Neuron (in vitro differentiated cells): ENCODE measurements at regions not wholly inside any gene's neighbourhood (a gene's known extent, or its start where the extent isn't known, plus 50 kb on each side); places are given as distances from the start of the nearest gene placed in this dataset.

Source experiments
- H2AFZ ChIP-seq: one replicate; pipeline ENCODE4 v1.6.1; 2013; ENCODE audit warnings: low read depth, mild to moderate bottlenecking, inconsistent platforms, low read length, moderate library complexity
- H3K27me3 ChIP-seq: one replicate; pipeline ENCODE4 v1.6.1; 2013; ENCODE audit warnings: low read length; ENCODE audit not compliant: insufficient read depth
- H3K36me3 ChIP-seq: one replicate; pipeline ENCODE4 v1.6.1; 2013; ENCODE audit warnings: low read length; ENCODE audit not compliant: insufficient read depth
- H3K4me1 ChIP-seq: one replicate; pipeline ENCODE4 v1.6.1; 2013; ENCODE audit warnings: low read length; ENCODE audit not compliant: insufficient read depth
- H3K4me3 ChIP-seq: 2 replicates; pipeline ENCODE4 v1.5.1; 2013; ENCODE audit warnings: mild to moderate bottlenecking, low read length, moderate library complexity
- H3K9me3 ChIP-seq: one replicate; pipeline ENCODE4 v1.6.1; 2013; ENCODE audit warnings: low read length

DNA sequence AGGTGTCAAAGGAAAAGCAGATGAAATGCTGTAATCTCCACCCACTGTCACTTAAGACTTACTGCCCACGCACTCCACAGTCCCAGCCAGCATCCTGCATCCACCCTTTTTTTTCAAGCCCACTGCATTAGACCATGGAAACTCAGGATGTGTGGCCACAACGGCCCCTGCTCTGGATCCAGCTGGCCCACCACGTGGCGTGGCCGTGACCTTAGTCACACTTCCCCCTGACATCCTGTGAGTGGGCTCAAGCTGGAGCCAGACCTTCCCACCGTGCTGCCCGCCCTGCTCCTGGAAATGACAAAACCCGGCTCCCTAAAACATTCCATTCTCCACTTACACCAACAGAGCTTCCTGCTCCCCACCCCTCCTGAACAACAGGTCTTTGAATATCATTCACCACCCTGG is 588.3 kb upstream of the DIPK2B start:
- Histone ChIP-seq H3K4me3 (no peak overlapping the region), H3K4me1 (peaks cover 2% of the 10 kb centered on the region), H3K36me3 (peaks cover 13% of the 10 kb centered on the region), H2AFZ (no peak overlapping the region), H3K9me3 (peaks cover 2% of the 10 kb centered on the region), H3K27me3 (no peaks in the 10 kb centered on the region)

DNA sequence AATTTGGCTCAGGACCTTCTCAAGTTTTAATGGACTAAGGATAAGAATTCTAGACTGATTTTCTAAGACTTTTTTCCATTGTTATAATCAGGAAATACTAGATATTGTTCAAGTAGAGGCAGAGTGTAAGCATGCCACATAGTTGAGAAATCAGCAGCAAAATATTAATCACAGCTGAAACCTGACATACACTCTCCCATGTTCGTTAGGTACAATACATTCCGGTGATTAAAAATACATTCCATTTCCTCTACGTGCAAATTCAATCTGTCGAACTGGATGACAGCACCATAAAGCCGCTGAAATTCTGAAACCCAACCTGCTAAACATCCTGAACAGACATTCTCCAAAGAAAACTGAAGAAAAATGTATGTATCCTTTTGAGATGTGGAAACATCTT is 587.6 kb upstream of the DIPK2B start:
- Histone ChIP-seq H3K4me3 (no peak overlapping the region), H2AFZ (no peak overlapping the region), H3K4me1 (peaks cover 2% of the 10 kb centered on the region), H3K27me3 (no peaks in the 10 kb centered on the region), H3K9me3 (peaks cover 2% of the 10 kb centered on the region), H3K36me3 (peaks cover 13% of the 10 kb centered on the region)

DNA sequence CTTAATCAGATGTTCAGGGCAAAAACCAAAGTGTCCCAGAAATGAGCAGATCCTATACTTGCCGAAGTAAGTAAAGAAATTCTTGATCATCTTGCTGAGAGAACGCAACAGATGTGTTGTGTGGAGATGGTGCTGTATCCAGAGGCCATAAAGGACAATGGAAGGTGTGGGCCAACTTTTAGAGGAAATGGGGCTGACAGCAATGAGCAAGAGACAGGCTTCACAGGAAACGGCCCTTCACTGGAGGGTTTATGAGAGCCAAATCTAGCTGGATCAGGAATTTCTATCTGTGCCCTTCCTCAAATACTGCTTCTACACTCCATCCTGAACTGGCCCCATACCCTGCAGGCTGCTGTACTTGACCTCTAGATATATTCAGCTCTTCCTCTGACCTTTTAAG is 583.9 kb upstream of the DIPK2B start:
- H3K9me3 ChIP-seq = no peaks in the 10 kb centered on the region
- peaks cover 4% of the 10 kb centered on the region for H3K4me1 ChIP-seq
- no peaks in the 10 kb centered on the region for H3K27me3 ChIP-seq
- H3K4me3 ChIP-seq = no peak overlapping the region
- peaks cover 11% of the 10 kb centered on the region for H3K36me3 ChIP-seq
- no peak overlapping the region for H2AFZ ChIP-seq

DNA sequence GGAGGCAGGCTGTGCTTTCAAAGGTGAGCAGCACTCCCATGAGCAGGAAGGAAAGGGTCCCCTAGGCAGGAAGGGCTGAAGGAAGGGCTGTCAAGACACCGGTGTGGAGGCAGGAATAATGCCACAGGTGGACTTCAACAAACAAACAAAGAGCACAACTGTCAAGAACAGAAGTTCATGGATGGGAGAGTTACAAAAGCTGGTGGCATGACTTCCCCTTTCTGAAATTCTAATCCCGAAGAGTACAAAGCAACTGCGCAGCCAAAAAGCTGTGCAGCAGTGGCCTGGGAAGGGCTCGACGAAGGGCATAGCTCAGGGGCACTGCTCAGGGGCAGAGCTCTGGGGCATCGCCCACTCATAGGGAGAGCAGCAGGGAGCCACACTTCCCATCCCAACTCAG is 582.3 kb upstream of the DIPK2B start:
- no peaks in the 10 kb centered on the region for H3K9me3 ChIP-seq
- peaks cover 2% of the 10 kb centered on the region for H3K4me1 ChIP-seq
- H2AFZ ChIP-seq = no peak overlapping the region
- H3K4me3 ChIP-seq = no peak overlapping the region
- H3K27me3 ChIP-seq = no peaks in the 10 kb centered on the region
- peaks cover 7% of the 10 kb centered on the region for H3K36me3 ChIP-seq

DNA sequence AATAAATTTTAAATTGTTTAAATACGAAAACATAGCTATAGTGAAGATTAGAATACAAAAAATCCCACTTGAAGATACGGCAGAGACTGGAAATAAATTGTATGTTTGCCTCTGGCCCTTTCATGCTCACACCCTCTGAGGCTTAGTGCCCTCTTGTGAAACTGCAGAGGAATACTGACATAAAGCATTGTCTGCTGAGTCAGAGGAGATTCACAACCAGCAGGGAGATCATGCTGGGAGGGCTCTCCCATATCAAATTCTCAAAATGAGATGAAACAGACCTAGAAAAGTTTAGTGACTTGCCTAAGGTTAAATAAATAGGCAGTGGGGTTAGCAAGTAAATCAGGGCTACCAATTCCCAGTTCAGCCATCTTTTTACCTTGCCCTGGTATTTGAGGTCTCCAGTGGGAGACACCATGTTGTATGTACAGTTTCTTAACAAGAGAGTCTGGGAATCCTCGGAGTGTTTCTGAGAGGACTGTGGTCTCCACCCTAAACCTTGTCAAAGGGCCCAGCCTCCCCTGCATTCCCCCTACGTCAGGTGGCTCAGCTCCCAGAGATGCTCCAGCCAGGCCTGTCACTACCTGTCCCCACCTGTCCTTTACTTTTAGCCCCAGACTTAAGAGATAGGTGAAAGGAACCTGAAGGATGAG is 581.4 kb upstream of the DIPK2B start:
- Histone ChIP-seq H3K27me3 (no peaks in the 10 kb centered on the region), H3K4me3 (no peak overlapping the region)

DNA sequence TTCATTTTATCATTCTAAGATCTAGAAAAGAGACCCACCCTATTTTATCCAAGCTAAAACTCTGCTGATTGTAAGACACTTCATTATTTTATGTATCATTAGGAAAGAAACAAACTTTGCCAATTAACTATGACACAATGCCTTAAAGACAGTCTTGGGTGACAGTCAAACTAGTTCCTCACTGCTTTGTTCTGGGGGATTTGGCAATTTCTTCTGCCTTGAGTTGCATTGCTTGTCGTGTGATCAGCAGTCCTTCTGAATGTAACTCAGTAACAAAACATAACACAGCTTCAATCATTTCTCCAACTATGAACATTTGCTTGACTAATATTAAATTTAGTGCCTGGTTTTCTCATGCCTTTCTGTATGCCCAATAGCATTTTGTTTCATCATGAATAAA is 577.9 kb upstream of the DIPK2B start:
- Histone ChIP-seq H3K4me3 (no peak overlapping the region), H3K36me3 (no peaks in the 10 kb centered on the region)

More for the DNA sequence above, 581.4 kb upstream of the DIPK2B start:
- no peak overlapping the region for H2AFZ ChIP-seq
- H3K4me1 ChIP-seq = peaks cover 2% of the 10 kb centered on the region
- peaks cover 7% of the 10 kb centered on the region for H3K36me3 ChIP-seq
- H3K9me3 ChIP-seq = no peaks in the 10 kb centered on the region

DNA sequence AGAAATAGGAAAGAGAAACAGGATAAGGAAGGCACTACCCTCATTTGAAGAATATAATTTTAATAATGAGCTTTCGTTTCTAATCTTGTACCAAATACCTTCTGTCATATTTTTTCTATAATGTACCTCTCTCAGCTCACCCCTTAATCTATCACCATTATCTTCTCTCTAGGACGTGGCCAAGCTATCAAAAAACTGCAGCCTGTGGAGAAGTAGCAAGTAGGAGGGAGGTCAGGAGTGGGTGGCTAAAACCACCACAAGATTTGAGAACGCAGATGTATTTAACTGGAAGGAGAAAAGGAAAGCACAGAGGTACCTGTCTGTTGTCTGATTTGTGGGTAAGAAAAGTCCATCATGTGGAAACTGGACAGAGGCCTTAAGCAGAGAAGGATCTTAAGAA is 576.7 kb upstream of the DIPK2B start:
- no peaks in the 10 kb centered on the region for H3K27me3 ChIP-seq
- H3K36me3 ChIP-seq = no peaks in the 10 kb centered on the region
- H3K9me3 ChIP-seq = no peaks in the 10 kb centered on the region
- no peak overlapping the region for H3K4me3 ChIP-seq
- no peak overlapping the region for H2AFZ ChIP-seq
- peaks cover 2% of the 10 kb centered on the region for H3K4me1 ChIP-seq

More for the DNA sequence above, 577.9 kb upstream of the DIPK2B start:
- peaks cover 2% of the 10 kb centered on the region for H3K4me1 ChIP-seq
- no peaks in the 10 kb centered on the region for H3K27me3 ChIP-seq
- no peak overlapping the region for H2AFZ ChIP-seq
- H3K9me3 ChIP-seq = no peaks in the 10 kb centered on the region

DNA sequence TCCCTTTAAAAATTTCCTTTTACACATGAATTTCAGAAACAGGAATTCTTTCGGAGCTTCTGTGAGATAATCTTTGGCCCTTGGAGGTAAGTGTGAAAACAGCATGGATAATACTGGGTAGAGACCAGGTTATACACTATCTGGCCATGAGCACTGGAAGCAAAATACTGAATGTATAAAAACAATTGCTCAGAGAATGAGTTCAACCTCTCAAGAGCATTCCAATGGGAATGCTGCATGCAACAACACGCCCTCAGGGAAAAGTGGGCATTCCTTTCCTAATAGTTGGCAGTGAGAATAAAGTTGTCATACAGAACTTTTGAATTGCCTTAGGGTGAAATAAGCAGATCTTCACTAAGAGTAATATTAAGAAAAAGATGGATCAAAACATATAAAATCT is 574.8 kb upstream of the DIPK2B start:
- H3K4me3 ChIP-seq = no peak overlapping the region

DNA sequence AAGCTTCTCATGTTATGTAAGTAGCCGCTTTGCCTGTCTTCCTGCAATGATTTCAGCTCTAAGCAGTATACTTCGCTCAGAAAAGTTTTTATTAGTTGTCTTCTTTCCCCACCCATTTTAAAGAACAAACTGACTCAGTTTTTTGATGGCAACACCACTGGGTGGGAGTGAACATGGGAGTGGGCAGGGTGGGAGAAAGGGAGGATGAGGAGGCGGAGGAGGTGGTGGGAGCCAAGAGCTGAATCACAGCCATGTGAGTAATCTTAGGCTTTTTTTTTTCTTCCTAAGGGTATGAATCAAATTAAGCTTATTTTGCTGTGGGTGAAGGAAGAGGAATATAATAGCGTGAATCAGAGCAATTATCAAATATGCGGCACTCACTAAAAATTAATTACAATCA is 574.3 kb upstream of the DIPK2B start:
- Histone ChIP-seq H3K4me1 (peaks cover 8% of the 10 kb centered on the region), H3K27me3 (no peaks in the 10 kb centered on the region), H2AFZ (no peak overlapping the region), H3K36me3 (no peaks in the 10 kb centered on the region), H3K9me3 (no peaks in the 10 kb centered on the region), H3K4me3 (no peak overlapping the region)

More for the DNA sequence above, 574.8 kb upstream of the DIPK2B start:
- Histone ChIP-seq H3K4me1 (peaks cover 8% of the 10 kb centered on the region), H2AFZ (no peak overlapping the region), H3K36me3 (no peaks in the 10 kb centered on the region), H3K9me3 (no peaks in the 10 kb centered on the region), H3K27me3 (no peaks in the 10 kb centered on the region)

DNA sequence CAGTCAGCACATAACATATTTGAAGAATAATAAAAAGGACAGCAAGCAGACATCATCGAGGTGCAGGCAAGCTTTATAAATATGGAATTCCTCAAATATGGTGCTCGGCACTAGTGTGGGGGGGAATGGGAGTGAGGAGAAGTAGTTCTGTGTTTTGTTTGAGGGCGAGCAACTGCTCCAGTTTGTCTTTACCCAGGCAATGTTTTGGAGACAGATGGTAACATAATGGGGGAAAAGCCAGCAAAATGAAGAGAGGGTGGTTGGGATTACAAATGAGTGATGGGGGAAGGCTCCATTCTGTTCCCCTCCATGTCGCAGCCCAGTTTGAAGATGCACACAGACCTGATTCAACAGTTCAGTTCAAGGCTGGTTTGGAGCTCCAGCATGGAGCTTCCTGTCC is 572.9 kb upstream of the DIPK2B start:
- Histone ChIP-seq H3K27me3 (no peaks in the 10 kb centered on the region), H2AFZ (no peak overlapping the region), H3K4me1 (peaks cover 8% of the 10 kb centered on the region), H3K4me3 (no peak overlapping the region), H3K9me3 (no peaks in the 10 kb centered on the region), H3K36me3 (no peaks in the 10 kb centered on the region)

DNA sequence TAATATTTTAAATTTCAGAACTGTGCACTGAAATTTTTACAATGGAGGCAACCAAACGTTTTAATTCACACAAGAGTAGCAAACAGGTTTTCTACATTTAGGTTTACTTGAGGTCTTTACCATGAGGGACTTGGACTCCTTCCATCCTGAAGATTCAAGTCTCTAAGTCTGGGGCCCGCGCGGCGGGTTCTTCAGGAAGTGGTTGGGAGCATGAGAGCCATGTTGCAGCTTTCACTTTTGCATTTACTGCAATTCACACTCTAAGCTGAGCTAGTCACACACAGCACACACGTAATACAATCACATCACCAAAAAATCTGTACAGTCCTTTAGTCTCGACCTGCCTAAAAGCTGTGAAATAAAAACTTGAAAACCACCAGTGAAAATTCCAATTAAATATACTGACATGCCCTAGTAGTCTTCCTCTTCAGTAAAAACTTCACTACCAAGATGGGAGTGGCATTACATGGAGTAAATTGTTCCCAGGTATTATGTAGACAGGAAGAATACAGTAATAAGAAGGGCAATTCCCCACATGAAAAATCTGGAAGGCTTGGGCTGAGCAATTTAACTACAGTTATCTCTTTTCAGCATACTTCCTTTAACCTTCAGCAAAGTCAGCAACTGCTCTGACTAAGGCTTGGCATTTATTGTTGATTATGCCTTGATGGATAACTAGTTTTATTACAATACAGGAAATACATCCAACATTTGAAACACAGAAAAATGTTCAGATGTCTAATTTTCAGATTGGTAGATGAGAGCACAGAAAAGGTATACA is 571.1 kb upstream of the DIPK2B start:
- Histone ChIP-seq H3K36me3 (no peaks in the 10 kb centered on the region), H2AFZ (no peak overlapping the region), H3K4me1 (peaks cover 16% of the 10 kb centered on the region), H3K4me3 (no peak overlapping the region), H3K9me3 (no peaks in the 10 kb centered on the region), H3K27me3 (no peaks in the 10 kb centered on the region)

DNA sequence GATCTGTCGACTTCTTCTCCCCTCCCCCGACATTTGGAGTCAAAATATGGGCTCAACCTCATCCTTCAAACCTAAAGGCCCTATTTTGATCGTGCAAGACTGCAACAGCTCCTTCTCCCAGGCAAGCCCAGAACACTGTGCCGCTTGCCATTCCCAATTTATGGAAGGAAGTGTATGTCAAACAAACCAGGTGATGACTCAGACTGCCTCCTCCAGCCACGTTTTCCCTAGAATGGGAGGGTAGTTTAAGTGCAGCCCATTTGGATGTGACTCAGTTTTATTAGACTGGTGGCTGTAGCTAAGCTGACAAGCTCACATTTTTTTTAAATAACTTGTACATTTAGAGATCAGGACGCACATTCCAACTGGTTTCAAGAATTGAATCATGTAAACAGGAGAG is 570.4 kb upstream of the DIPK2B start:
- H3K4me3 ChIP-seq = no peak overlapping the region
- H3K4me1 ChIP-seq = peaks cover 17% of the 10 kb centered on the region
- H3K9me3 ChIP-seq = no peaks in the 10 kb centered on the region
- H2AFZ ChIP-seq = no peak overlapping the region
- H3K27me3 ChIP-seq = no peaks in the 10 kb centered on the region
- no peaks in the 10 kb centered on the region for H3K36me3 ChIP-seq

DNA sequence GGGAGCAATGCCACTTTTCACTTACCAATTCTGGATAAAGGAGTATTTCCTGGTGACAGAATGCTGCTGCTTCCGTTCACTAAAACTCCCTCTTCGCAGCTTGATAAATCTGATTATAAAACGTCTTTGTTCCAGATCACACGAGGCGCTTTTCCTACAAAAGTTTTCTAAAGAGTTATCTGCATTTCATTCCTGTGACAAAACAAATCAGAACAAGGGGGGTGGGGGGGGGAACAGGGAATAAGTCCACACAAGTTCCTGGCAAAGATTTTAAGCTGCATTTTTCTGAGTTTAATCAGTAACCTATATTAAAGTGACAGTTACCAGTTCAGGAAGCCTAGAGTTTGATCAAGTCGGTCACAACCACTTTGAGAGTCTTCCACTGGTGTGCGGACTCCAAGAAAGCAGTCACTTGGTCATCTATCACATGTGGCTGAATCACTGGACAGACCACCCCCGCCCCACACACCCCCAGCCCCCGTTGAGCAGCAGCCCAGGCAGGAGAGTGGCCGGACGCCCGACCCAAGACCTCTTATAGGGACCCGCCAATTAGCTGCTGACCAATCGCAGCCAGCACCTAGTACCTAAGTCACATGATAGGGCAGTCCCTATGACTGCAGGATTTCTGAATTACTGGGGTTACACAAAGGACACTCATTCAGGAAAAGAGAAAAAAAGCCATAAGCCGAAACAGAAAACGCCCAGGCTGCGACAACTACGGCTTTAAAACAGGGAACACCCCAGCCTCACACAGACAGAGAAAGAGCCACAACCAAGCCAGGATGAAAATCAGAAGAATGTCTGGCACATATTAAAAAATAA is 569.3 kb upstream of the DIPK2B start:
- Histone ChIP-seq H3K27me3 (no peaks in the 10 kb centered on the region), H3K9me3 (no peaks in the 10 kb centered on the region), H3K4me3 (no peak overlapping the region), H3K36me3 (no peaks in the 10 kb centered on the region), H2AFZ (no peak overlapping the region), H3K4me1 (peaks cover 20% of the 10 kb centered on the region)
